ENCODE measurements at regions not wholly inside any gene's neighbourhood (a gene's known extent, or its start where the extent isn't known, plus 50 kb on each side); places are given as distances from the start of the nearest gene placed in this dataset.

- no peak for DNase-seq
Measured at GRCh38 chr1:4404854-4405590, 249.4 kb upstream of the AJAP1 start.

- DNase-seq, result no peak
Measured at GRCh38 chr1:4407851-4408250, 246.6 kb upstream of the AJAP1 start.

- no peak for DNase-seq
Measured at GRCh38 chr1:4408380-4408779, 246.0 kb upstream of the AJAP1 start.

- no peak for DNase-seq
Measured at GRCh38 chr1:4411862-4412261, 242.5 kb upstream of the AJAP1 start.

- no peak for DNase-seq
Measured at GRCh38 chr1:4415476-4415875, 238.9 kb upstream of the AJAP1 start.

- no peak for DNase-seq
Measured at GRCh38 chr1:4416189-4416588, 238.2 kb upstream of the AJAP1 start.

GRCh38 chr1:4418021-4418420, 236.4 kb upstream of the AJAP1 start:
- DNase-seq, result no peak

GRCh38 chr1:4421986-4422385, 232.4 kb upstream of the AJAP1 start:
- no peak for DNase-seq

GRCh38 chr1:4422504-4423289, 231.7 kb upstream of the AJAP1 start:
- DNase-seq, result no peak

- DNase-seq, result no peak
Measured at GRCh38 chr1:4424254-4424653, 230.2 kb upstream of the AJAP1 start.

GRCh38 chr1:4424766-4425165, 229.6 kb upstream of the AJAP1 start:
- no peak for DNase-seq

GRCh38 chr1:4425892-4426291, 228.5 kb upstream of the AJAP1 start:
- peak; percentile 1 to 4 for DNase-seq

GRCh38 chr1:4428711-4429110, 225.7 kb upstream of the AJAP1 start:
- DNase-seq, result no peak

- DNase-seq, result no peak
Measured at GRCh38 chr1:4430406-4431365, 223.7 kb upstream of the AJAP1 start.

- DNase-seq, result no peak
Measured at GRCh38 chr1:4431491-4431890, 222.9 kb upstream of the AJAP1 start.

- no peak for DNase-seq
Measured at GRCh38 chr1:4433075-4433474, 221.3 kb upstream of the AJAP1 start.

GRCh38 chr1:4444086-4444485, 210.3 kb upstream of the AJAP1 start:
- DNase-seq, result no peak

GRCh38 chr1:4447778-4448420, 206.5 kb upstream of the AJAP1 start:
- no peak for DNase-seq

- DNase-seq, result no peak
Measured at GRCh38 chr1:4449972-4450371, 204.4 kb upstream of the AJAP1 start.

- no peak for DNase-seq
Measured at GRCh38 chr1:4452701-4453100, 201.7 kb upstream of the AJAP1 start.

GRCh38 chr1:4460052-4460451, 194.4 kb upstream of the AJAP1 start:
- DNase-seq, result no peak

- DNase-seq, result no peak
Measured at GRCh38 chr1:4460651-4461050, 193.8 kb upstream of the AJAP1 start.

Measured in activated CD4-positive, alpha-beta T cell treated with anti-CD3 and anti-CD28 coated beads, Interleukin-2, amount 50 U/mL, for 48 hours (primary cell).